ENCODE measurements at regions not wholly inside any gene's neighbourhood (a gene's known extent, or its start where the extent isn't known, plus 50 kb on each side); places are given as distances from the start of the nearest gene placed in this dataset.

DNA sequence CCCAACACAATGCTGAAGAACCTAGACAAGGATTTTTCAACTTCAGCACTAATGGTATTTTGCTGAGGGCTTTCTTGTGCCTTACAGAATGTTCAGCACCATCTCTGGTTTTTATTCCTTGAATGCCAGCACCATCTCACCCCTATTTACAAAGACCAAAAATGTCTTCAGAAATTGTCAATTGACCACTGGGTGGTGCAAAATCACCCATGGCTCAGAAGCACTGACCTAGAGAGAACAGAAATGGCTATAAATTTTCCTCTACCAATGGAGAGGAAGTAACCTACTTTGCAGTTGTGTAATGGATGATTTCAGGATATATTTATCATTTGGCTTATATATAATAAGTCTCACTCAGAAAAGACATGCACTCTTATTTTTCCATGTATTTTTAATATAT is 431.0 kb upstream of the IRAK1BP1 start:
- no peaks in the 10 kb centered on the region for H3K27me3 ChIP-seq (ENCODE audit: control insufficient read depth, insufficient read depth, low read length)
- H2AFZ ChIP-seq (ENCODE audit: low read length): no peak overlapping the region
- H3K4me3 ChIP-seq (replicated peaks in 1 of 4; ENCODE audit: control extremely low read depth in 1 of 4, insufficient read depth in 1 of 4, low read depth in 3 of 4, low read length in 4 of 4): no peak overlapping the region
- H3K9me3 ChIP-seq (ENCODE audit: control insufficient read depth, insufficient read depth, low read depth, low read length): no peaks in the 10 kb centered on the region
- H3K4me1 ChIP-seq (ENCODE audit: control insufficient read depth, extremely low read depth, insufficient read depth, low read length): no peaks in the 10 kb centered on the region
- H3K79me2 ChIP-seq (ENCODE audit: control insufficient read depth, insufficient read depth, low read length): no peaks in the 10 kb centered on the region
- TF ChIP-seq EZH2 (IDR thresholded peaks at IDR 0.05; ENCODE audit: low read length, missing control alignments) (no peak), CTCF (conservative IDR thresholded peaks at IDR 0.05 in 1 of 2, IDR thresholded peaks at IDR 0.05 in 1 of 2; ENCODE audit: low read depth in 1 of 2, low read length in 2 of 2) (peak; percentile 28 to 30)
- no peak overlapping the region for H3K27ac ChIP-seq (ENCODE audit: insufficient read depth, low read length)
- no peaks in the 10 kb centered on the region for H3K36me3 ChIP-seq (ENCODE audit: control insufficient read depth, insufficient read depth, low read length)
- H3K4me2 ChIP-seq (ENCODE audit: extremely low read depth, insufficient read depth, low read length): no peak overlapping the region
- no peak overlapping the region for H3K9ac ChIP-seq (ENCODE audit: insufficient read depth, low read length)
- H4K20me1 ChIP-seq (ENCODE audit: control insufficient read depth, extremely low read depth, insufficient read depth, low read length): no peaks in the 10 kb centered on the region
- DNase-seq (ENCODE audit: low read depth in 2 of 2): peak; percentile 20 to 34

DNA sequence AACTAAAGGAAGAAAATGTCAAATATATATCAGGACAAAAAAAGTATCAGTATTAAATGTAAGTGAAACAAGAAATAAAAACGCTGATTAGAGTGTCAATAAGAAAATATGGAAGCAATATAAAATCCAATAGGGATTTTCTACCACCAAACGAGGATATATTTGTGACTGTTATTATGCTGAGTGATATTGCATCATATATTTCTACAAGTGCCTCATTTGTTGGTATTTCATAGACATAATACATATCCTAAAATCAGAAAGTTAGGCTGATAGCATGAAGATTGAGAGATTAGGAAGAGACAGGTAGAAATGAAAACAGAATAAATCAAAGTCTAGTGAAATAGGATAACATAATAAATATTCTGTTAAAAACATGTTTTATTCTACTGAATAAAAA is 429.2 kb upstream of the IRAK1BP1 start:
- TF ChIP-seq EZH2 (IDR thresholded peaks at IDR 0.05; ENCODE audit: low read length, missing control alignments) (no peak), CTCF (conservative IDR thresholded peaks at IDR 0.05 in 1 of 2, IDR thresholded peaks at IDR 0.05 in 1 of 2; ENCODE audit: low read depth in 1 of 2, low read length in 2 of 2) (no peak)
- no peak overlapping the region for H3K27ac ChIP-seq (ENCODE audit: insufficient read depth, low read length)

DNA sequence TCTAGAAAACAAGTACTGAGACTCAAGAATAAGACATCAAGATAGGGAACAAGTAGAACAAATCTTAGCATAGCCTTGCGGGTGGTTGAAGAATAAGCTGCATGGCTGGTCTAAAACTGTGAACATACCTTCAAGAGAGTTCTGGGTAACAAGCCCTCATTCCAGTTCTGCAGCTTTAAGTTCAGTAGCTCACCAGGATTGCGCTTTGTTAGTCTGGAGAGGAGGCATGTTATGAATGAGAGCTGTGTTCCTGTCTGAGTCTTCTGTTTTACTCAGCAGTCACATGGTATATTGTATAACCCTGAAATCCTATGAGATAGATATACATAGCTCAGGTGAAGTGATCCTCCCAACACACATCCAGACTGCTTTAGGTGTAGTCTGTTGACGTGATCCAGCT is 406.6 kb upstream of the IRAK1BP1 start:
- TF ChIP-seq EZH2 (IDR thresholded peaks at IDR 0.05; ENCODE audit: low read length, missing control alignments) (no peak), CTCF (conservative IDR thresholded peaks at IDR 0.05 in 1 of 2, IDR thresholded peaks at IDR 0.05 in 1 of 2; ENCODE audit: low read depth in 1 of 2, low read length in 2 of 2) (no peak)
- no peak for DNase-seq (ENCODE audit: low read depth in 2 of 2)
- H3K9ac ChIP-seq (ENCODE audit: insufficient read depth, low read length): no peak overlapping the region
- no peaks in the 10 kb centered on the region for H3K79me2 ChIP-seq (ENCODE audit: control insufficient read depth, insufficient read depth, low read length)
- H3K27me3 ChIP-seq (ENCODE audit: control insufficient read depth, insufficient read depth, low read length): no peaks in the 10 kb centered on the region
- no peak overlapping the region for H3K27ac ChIP-seq (ENCODE audit: insufficient read depth, low read length)
- H3K9me3 ChIP-seq (ENCODE audit: control insufficient read depth, insufficient read depth, low read depth, low read length): no peaks in the 10 kb centered on the region
- H4K20me1 ChIP-seq (ENCODE audit: control insufficient read depth, extremely low read depth, insufficient read depth, low read length): no peaks in the 10 kb centered on the region
- no peak overlapping the region for H3K4me3 ChIP-seq (replicated peaks in 1 of 4; ENCODE audit: control extremely low read depth in 1 of 4, insufficient read depth in 1 of 4, low read depth in 3 of 4, low read length in 4 of 4)
- H3K4me2 ChIP-seq (ENCODE audit: extremely low read depth, insufficient read depth, low read length): no peak overlapping the region
- no peaks in the 10 kb centered on the region for H3K4me1 ChIP-seq (ENCODE audit: control insufficient read depth, extremely low read depth, insufficient read depth, low read length)
- no peak overlapping the region for H2AFZ ChIP-seq (ENCODE audit: low read length)
- H3K36me3 ChIP-seq (ENCODE audit: control insufficient read depth, insufficient read depth, low read length): no peaks in the 10 kb centered on the region

More for the DNA sequence above, 429.2 kb upstream of the IRAK1BP1 start:
- no peak overlapping the region for H3K4me3 ChIP-seq (replicated peaks in 1 of 4; ENCODE audit: control extremely low read depth in 1 of 4, insufficient read depth in 1 of 4, low read depth in 3 of 4, low read length in 4 of 4)
- no peaks in the 10 kb centered on the region for H3K36me3 ChIP-seq (ENCODE audit: control insufficient read depth, insufficient read depth, low read length)
- H3K4me2 ChIP-seq (ENCODE audit: extremely low read depth, insufficient read depth, low read length): no peak overlapping the region
- H3K4me1 ChIP-seq (ENCODE audit: control insufficient read depth, extremely low read depth, insufficient read depth, low read length): no peaks in the 10 kb centered on the region
- H3K9ac ChIP-seq (ENCODE audit: insufficient read depth, low read length): no peak overlapping the region
- H3K27me3 ChIP-seq (ENCODE audit: control insufficient read depth, insufficient read depth, low read length): no peaks in the 10 kb centered on the region
- H3K9me3 ChIP-seq (ENCODE audit: control insufficient read depth, insufficient read depth, low read depth, low read length): no peaks in the 10 kb centered on the region
- H2AFZ ChIP-seq (ENCODE audit: low read length): no peak overlapping the region
- H3K79me2 ChIP-seq (ENCODE audit: control insufficient read depth, insufficient read depth, low read length): no peaks in the 10 kb centered on the region
- H4K20me1 ChIP-seq (ENCODE audit: control insufficient read depth, extremely low read depth, insufficient read depth, low read length): no peaks in the 10 kb centered on the region
- DNase-seq (ENCODE audit: low read depth in 2 of 2): no peak

All from fibroblast of lung (primary cell).